Left lung (tissue), 4 donors: ENCODE measurements at regions not wholly inside any gene's neighbourhood (a gene's known extent, or its start where the extent isn't known, plus 50 kb on each side); places are given as distances from the start of the nearest gene placed in this dataset.
"Not testable (repeated sequence)": the region's sequence is repeated elsewhere in the genome, so short reads cannot be mapped to it uniquely, and the experiment has no call there.

Experiments
- ATAC-seq: fragments of 200-7000 bp; cut with Tn5 transposase; one replicate; pipeline ENCODE4 v1.9.1; 2020; ENCODE audit warnings: moderate library complexity
- DNase-seq, 4 donors: peaks; one replicate each; pipeline ENCODE4 v3.0.0-alpha.2; 2013 to 2020
- H3K27ac ChIP-seq, 2 donors: fragments of 200-600 bp; sonication (generic) in 1 of 2; one replicate each; pipeline versions ENCODE4 v1.5.0 to v1.8.0; 2020 to 2021
- H3K27me3 ChIP-seq, 2 donors: fragments of 200-600 bp; sonication (generic) in 1 of 2; one replicate each; pipeline versions ENCODE4 v1.5.0 to v1.8.0; 2020 to 2021
- H3K36me3 ChIP-seq, 2 donors: fragments of 200-600 bp; sonication (generic) in 1 of 2; one replicate each; pipeline versions ENCODE4 v1.5.0 to v1.8.0; 2020 to 2021
- H3K4me1 ChIP-seq, 2 donors: fragments of 200-600 bp; one replicate each; pipeline ENCODE4 v1.8.0; 2021
- H3K4me3 ChIP-seq, 2 donors: fragments of 200-600 bp; sonication (generic) in 1 of 2; one replicate each; pipeline versions ENCODE4 v1.5.0 to v1.8.0; 2020 to 2021; ENCODE audit warnings: mild to moderate bottlenecking in 1 of 2
- H3K9me3 ChIP-seq, 2 donors: fragments of 200-600 bp; sonication (generic) in 1 of 2; one replicate each; pipeline versions ENCODE4 v1.5.0 to v1.8.0; 2020 to 2021
- CTCF ChIP-seq, 2 donors: fragments of 200-600 bp; sonication (generic) in 1 of 2; IDR thresholded peaks; one replicate each; pipeline versions ENCODE4 v1.5.0 to v1.8.0; 2021; ENCODE audit warnings: antibody characterized with exemption in 2 of 2
- intact Hi-C, 2 donors: fragments of 100-400 bp; cut with DNase I; formaldehyde crosslinking; loops; one replicate each; pipeline versions ENCODE4 v1.11.2 to v1.14.2; 2022
- donor health status: DM: no; HTN: yes; CAD: no.
- donor health status: DM: no; HTN: no; CAD: no.

- Histone ChIP-seq H3K27ac (no peak overlapping the region), H3K27me3 (no peaks in the 10 kb centered on the region), H3K4me1 (no peaks in the 10 kb centered on the region), H3K36me3 (no peaks in the 10 kb centered on the region), H3K9me3 (no peaks in the 10 kb centered on the region), H3K4me3 (no peak overlapping the region)
- peak in 1 of 4 donors; percentile 30 for DNase-seq
- no peak for TF ChIP-seq CTCF (IDR thresholded peaks at IDR 0.05)
- peak; percentile 12 for ATAC-seq
- intact Hi-C loops: no loop called here
Observed at GRCh38 chr6:141464490-141464889, 668.2 kb upstream of the GJE1 start.

DNA sequence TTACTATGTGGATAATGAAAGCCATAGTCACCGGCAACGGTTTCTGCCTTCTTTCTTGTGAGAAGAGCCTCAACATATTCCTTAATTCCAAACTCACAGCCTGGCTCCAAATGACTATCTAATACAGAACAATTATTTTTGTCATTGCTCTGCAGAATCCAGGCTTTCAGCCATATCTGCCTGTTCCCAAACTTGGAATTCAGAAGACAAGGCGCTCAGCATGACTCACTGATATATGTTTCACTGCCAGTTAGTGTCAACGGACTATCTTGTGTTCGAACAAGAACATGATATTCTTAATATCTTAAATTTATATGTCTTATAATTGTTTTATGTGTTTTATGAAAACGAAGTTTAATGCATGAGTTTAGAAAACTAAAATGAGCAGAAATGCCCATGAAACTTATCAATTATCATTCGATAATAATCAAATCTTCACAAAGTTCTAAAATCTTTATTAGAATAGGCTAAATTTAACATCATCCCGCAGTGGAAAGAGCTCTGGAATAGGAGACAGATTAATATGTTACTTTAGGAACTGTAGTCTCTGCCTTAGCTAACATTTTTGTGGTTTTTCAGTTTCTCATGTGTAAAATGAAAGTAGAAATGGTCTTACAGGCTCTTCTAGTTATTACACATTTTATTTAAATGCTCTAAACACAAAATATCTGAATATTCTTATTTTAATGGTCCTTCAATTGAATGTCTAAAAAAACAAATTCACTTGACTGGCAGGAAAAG, 669.3 kb upstream of the GJE1 start:
- peak overlapping the region in 1 of 2 donors; percentile 14 for H3K27ac ChIP-seq
- intact Hi-C loops: no loop called here
- no peaks in the 10 kb centered on the region for H3K27me3 ChIP-seq
- H3K36me3 ChIP-seq: no peaks in the 10 kb centered on the region
- no peak for TF ChIP-seq CTCF (IDR thresholded peaks at IDR 0.05)
- H3K9me3 ChIP-seq: no peaks in the 10 kb centered on the region
- no peak overlapping the region for H3K4me3 ChIP-seq
- DNase-seq: no peak
- no peak for ATAC-seq
- no peaks in the 10 kb centered on the region for H3K4me1 ChIP-seq

DNA sequence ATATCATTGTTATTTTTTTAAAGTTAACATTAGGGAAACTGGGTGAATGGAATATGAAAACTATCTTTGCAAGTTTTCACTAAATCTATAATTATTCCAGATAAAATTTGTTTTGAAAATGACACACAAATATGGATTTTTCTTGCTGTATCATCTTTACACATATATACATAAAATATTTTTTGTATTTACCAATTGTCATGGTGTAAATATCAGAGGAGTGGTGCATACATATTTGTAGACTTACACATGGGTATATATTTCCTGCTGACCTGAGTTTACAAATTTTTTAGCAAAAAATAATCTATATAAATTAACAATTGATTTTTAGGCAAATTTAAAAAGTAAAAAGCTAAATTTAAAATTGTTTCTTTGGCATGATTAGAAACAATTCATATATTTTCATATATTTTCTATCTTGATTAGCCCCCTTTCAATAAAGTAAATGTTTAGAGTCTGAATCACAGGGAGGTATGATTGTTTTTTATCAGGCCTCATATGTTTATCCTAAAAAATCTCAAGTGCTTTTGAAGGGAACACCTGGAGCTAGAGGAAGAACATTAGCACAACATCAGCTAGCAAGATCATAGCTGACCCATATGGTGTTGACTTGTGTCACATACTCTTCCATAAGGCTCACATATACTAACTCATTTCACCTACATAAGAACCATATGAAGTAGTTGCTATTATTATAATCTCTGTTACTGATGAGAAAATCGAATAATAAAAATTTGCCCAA, 671.8 kb upstream of the GJE1 start:
- intact Hi-C loops: no loop called here

DNA sequence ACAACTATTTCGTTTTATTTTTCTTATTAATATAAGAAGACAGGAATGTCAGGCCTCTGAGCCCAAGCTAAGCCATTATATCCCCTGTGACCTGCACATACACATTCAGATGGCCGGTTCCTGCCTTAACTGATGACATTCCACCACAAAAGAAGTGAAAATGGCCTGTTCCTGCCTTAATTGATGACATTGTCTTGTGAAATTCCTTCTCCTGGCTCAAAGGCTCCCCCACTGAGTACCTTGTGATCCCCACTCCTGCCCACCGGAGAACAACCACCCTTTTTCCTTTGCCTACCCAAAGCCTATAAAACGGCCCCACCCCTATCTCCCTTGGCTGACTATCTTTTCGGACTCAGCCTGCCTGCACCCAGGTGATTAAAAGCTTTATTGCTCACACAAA, 672.5 kb upstream of the GJE1 start:
- H3K27ac ChIP-seq, H3K4me1 ChIP-seq, H3K27me3 ChIP-seq, H3K4me3 ChIP-seq, ATAC-seq, H3K9me3 ChIP-seq, H3K36me3 ChIP-seq, intact Hi-C loops, DNase-seq: not testable (repeated sequence)

More for the DNA sequence above, 671.8 kb upstream of the GJE1 start:
- no peak for ATAC-seq
- DNase-seq: no peak
- Histone ChIP-seq H3K4me3 (no peak overlapping the region), H3K4me1 (no peaks in the 10 kb centered on the region), H3K36me3 (no peaks in the 10 kb centered on the region), H3K9me3 (no peaks in the 10 kb centered on the region), H3K27me3 (no peaks in the 10 kb centered on the region), H3K27ac (no peak overlapping the region)
- TF ChIP-seq CTCF (IDR thresholded peaks at IDR 0.05): no peak

GRCh38 chr6:141457984-141458383, 674.7 kb upstream of the GJE1 start:
- H3K27me3 ChIP-seq, H3K27ac ChIP-seq, H3K4me1 ChIP-seq, H3K4me3 ChIP-seq, ATAC-seq, H3K36me3 ChIP-seq, DNase-seq, H3K9me3 ChIP-seq, intact Hi-C loops: not testable (repeated sequence)

DNA sequence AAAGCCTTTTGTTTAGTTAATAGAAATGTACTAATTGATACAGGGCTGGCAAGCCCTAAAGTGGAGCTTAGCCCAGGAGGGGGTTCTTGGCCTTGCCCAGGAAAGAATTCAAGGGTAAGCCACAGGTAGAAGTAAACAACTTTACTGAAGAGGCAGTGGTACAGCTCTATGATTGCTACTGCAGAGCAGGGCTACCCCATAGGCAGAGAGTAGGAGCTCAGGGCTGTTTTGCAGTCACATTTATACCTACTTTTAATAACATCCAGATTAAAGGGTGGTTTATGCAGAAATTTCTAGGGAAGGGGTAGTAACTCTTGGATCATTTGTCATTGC, 680.4 kb upstream of the GJE1 start:
- Histone ChIP-seq H3K9me3 (no peaks in the 10 kb centered on the region), H3K4me3 (no peak overlapping the region), H3K36me3 (no peaks in the 10 kb centered on the region), H3K4me1 (no peaks in the 10 kb centered on the region), H3K27ac (no peak overlapping the region), H3K27me3 (no peaks in the 10 kb centered on the region)
- no peak for TF ChIP-seq CTCF (IDR thresholded peaks at IDR 0.05)
- intact Hi-C loops: no loop called here
- ATAC-seq: no peak
- DNase-seq: no peak
